A673 (cell line): ENCODE measurements at regions not wholly inside any gene's neighbourhood (a gene's known extent, or its start where the extent isn't known, plus 50 kb on each side); places are given as distances from the start of the nearest gene placed in this dataset.

Experiments
- BruUV-seq: library from RNA; stranded (reverse); fragments of 400-500 nt; replicated peaks from 2 replicates; lab custom pipeline; 2021; lab: Mats Ljungman, UMichigan
- CTCF ChIA-PET: fragments of 300-600 bp; sonication (Branson Sonifier 250); formaldehyde crosslinking; loops from one replicate; lab custom pipeline; 2022; ENCODE audit warnings: antibody characterized with exemption; lab: Charles Lee
- POLR2A ChIA-PET: fragments of 300-600 bp; sonication (Branson Sonifier 250); formaldehyde crosslinking; loops from one replicate; lab custom pipeline; 2022; ENCODE audit warnings: antibody characterized with exemption; ENCODE audit not compliant: low non-redundant PET; lab: Charles Lee
- DNase-seq: peaks from one replicate; pipeline ENCODE4 v3.0.0-alpha.2; 2015; ENCODE audit warnings: low spot score
- H3K27ac ChIP-seq: fragments of 200-600 bp; sonication (generic); 2 replicates; pipeline ENCODE4 v1.5.1; 2016; ENCODE audit warnings: mixed run types, low read depth, mild to moderate bottlenecking, mixed read lengths, antibody characterized with exemption, low read length; ENCODE audit not compliant: poor library complexity, severe bottlenecking
- H3K27me3 ChIP-seq: fragments of 200-600 bp; sonication (generic); replicated peaks from 2 replicates; pipeline ENCODE4 v1.6.1; 2017; ENCODE audit warnings: mixed run types, low read depth, mild to moderate bottlenecking, mixed read lengths, antibody characterized with exemption, low read length; ENCODE audit not compliant: insufficient read depth, poor library complexity
- H3K36me3 ChIP-seq: fragments of 200-600 bp; sonication (generic); 2 replicates; pipeline ENCODE4 v1.6.1; 2016; ENCODE audit warnings: mixed run types, mild to moderate bottlenecking, mixed read lengths, antibody characterized with exemption, low read length; ENCODE audit not compliant: insufficient read depth, poor library complexity, severe bottlenecking
- H3K4me1 ChIP-seq: fragments of 200-600 bp; sonication (generic); 2 replicates; pipeline ENCODE4 v1.6.1; 2017; ENCODE audit warnings: mixed run types, mild to moderate bottlenecking, mixed read lengths, antibody characterized with exemption, low read length; ENCODE audit not compliant: insufficient read depth, poor library complexity, severe bottlenecking
- H3K4me3 ChIP-seq: fragments of 200-600 bp; sonication (generic); 2 replicates; pipeline ENCODE4 v1.5.1; 2016; ENCODE audit warnings: low read depth, mixed run types, mild to moderate bottlenecking, mixed read lengths, low read length; ENCODE audit not compliant: poor library complexity, severe bottlenecking
- H3K9me3 ChIP-seq: fragments of 200-600 bp; sonication (generic); 2 replicates; pipeline ENCODE4 v1.6.1; 2016; ENCODE audit warnings: mixed run types, low read depth, mild to moderate bottlenecking, mixed read lengths, antibody characterized with exemption, low read length; ENCODE audit not compliant: poor library complexity, severe bottlenecking
- CTCF ChIP-seq: fragments of 300-800, 200-600 bp; sonication (generic); conservative IDR thresholded peaks from 2 replicates; pipeline ENCODE4 v1.5.1; 2017; ENCODE audit warnings: low read depth, mild to moderate bottlenecking, antibody characterized with exemption, low read length, moderate library complexity, mixed read lengths
- EZH2 ChIP-seq: fragments of 200-600 bp; sonication (generic); IDR thresholded peaks from 2 replicates; pipeline ENCODE4 v1.6.1; 2017; ENCODE audit warnings: borderline replicate concordance, low read depth, mild to moderate bottlenecking, mixed read lengths, antibody characterized with exemption, low read length; ENCODE audit not compliant: poor library complexity, severe bottlenecking
- intact Hi-C: fragments of 100-400 bp; cut with micrococcal nuclease; formaldehyde crosslinking; loops from one replicate; pipeline ENCODE4 v1.10.0; 2022; ENCODE audit not compliant: unreplicated experiment

GRCh38 chr18:56315363-56315762 is 323.0 kb downstream of the TXNL1 start:
- ChIA-PET CTCF (no interaction called here), POLR2A (no interaction called here)
- intact Hi-C loops, result no loop called here
- Histone ChIP-seq H3K27ac (no peak overlapping the region), H3K27me3 (no peaks in the 10 kb centered on the region), H3K4me3 (no peak overlapping the region), H3K4me1 (no peaks in the 10 kb centered on the region), H3K9me3 (no peaks in the 10 kb centered on the region), H3K36me3 (no peaks in the 10 kb centered on the region)
- TF ChIP-seq EZH2 (no peak), CTCF (no peak)
- DNase-seq, result no peak
- no TSS peak for BruUV-seq

- intact Hi-C loops, result no loop called here
Observed at GRCh38 chr18:56314396-56314795, 324.0 kb downstream of the TXNL1 start.

DNA sequence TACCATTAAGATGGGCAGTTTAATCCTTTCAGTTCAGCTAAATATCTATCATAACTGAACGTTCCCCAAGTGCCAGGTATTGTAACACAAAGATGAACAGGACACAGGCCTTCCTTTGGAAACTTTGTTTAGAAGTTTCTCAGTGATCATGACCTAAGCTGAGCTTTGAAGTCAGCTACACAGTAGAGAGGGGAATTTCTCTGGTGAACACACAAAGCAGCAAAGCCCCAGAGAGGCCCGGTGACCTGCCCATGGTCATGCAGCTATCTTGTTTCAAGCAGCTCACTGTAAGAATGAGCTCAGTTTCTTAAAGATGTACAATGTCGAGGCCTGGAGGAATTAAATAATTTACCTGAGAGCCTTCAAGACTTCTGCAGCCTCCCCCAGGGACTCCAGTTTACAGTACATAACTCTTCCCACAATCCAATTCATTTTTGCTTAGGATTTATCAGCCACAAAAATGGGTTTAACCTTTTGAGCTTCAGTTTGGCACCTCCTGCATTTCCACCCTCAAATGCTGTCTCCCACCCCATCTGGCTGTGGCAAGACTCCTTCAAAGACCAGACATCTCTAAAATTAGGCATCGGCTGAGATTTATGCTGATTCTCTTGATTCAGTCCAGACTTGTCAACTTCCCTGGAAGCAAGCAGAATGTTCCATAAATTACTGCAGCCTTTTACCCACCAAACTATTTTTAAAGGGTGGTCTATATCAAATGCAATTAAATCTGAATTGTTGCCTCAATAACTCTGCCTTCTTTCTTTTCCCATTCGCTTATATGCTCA is 325.6 kb downstream of the TXNL1 start:
- Histone ChIP-seq H3K9me3 (no peaks in the 10 kb centered on the region), H3K4me1 (no peaks in the 10 kb centered on the region), H3K27ac (no peak overlapping the region), H3K27me3 (no peaks in the 10 kb centered on the region), H3K36me3 (no peaks in the 10 kb centered on the region), H3K4me3 (no peak overlapping the region)
- ChIA-PET CTCF (no interaction called here), POLR2A (no interaction called here)
- no TSS peak for BruUV-seq
- no peak for DNase-seq
- TF ChIP-seq EZH2 (no peak), CTCF (no peak)
- intact Hi-C loops, result no loop called here

More at GRCh38 chr18:56314396-56314795, 324.0 kb downstream of the TXNL1 start:
- POLR2A ChIA-PET, result no interaction called here
- no TSS peak for BruUV-seq
- Histone ChIP-seq H3K9me3 (no peaks in the 10 kb centered on the region), H3K4me3 (no peak overlapping the region), H3K27me3 (no peaks in the 10 kb centered on the region), H3K36me3 (no peaks in the 10 kb centered on the region), H3K4me1 (no peaks in the 10 kb centered on the region), H3K27ac (no peak overlapping the region)
- CTCF ChIA-PET, result no interaction called here
- DNase-seq, result peak; percentile 4
- no peak for TF ChIP-seq EZH2
- TF ChIP-seq CTCF, result peak; percentile 40; the same call in 1 of the 2 replicates
